HUES48 (cell line): ENCODE measurements at regions not wholly inside any gene's neighbourhood (a gene's known extent, or its start where the extent isn't known, plus 50 kb on each side); places are given as distances from the start of the nearest gene placed in this dataset.

ENCODE experiments used
- H3K27ac ChIP-seq: one replicate; pipeline ENCODE4 v1.7.0; 2013; ENCODE audit warnings: low read depth, low read length, inconsistent platforms
- H3K27me3 ChIP-seq: 2 replicates; pipeline ENCODE4 v1.6.1; 2013; ENCODE audit warnings: mild to moderate bottlenecking, low read length; ENCODE audit not compliant: control insufficient read depth, insufficient read depth
- H3K36me3 ChIP-seq: 2 replicates; pipeline ENCODE4 v1.6.1; 2013; ENCODE audit warnings: low read length; ENCODE audit not compliant: control insufficient read depth, insufficient read depth
- H3K4me1 ChIP-seq: 2 replicates; pipeline ENCODE4 v1.6.1; 2013; ENCODE audit warnings: mild to moderate bottlenecking, low read length; ENCODE audit not compliant: control insufficient read depth, insufficient read depth
- H3K4me3 ChIP-seq: 2 replicates; pipeline ENCODE4 v1.5.1; 2013; ENCODE audit warnings: mild to moderate bottlenecking, low read depth, low read length
- H3K9ac ChIP-seq: 2 replicates; pipeline ENCODE4 v1.6.1; 2013; ENCODE audit warnings: mild to moderate bottlenecking, low read depth, low read length, moderate library complexity
- H3K9me3 ChIP-seq: 2 replicates; pipeline ENCODE4 v1.6.1; 2013; ENCODE audit warnings: low read length; ENCODE audit not compliant: control insufficient read depth, insufficient read depth

DNA sequence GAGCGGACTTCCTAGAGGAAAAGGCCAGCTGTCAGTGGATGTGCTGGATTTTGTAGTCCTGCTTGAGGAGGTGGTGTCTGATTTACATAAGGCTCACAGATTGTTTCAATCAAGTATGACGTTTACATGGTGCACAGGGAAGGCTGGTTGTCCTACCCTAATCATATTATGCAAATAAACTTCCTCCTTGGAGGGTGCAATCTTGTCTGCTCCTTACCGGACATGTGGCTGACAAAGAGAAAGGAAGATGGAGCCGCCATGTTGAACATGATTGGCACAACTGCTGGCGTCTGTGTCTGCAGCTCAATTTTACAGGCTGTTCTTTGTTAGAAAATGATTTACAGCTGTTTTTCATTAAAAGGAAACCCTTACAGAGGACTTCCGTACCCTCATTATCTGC lies 1656.1 kb downstream of the KCNT2 start:
- Histone ChIP-seq H3K4me3 (no peak overlapping the region), H3K27me3 (no peaks in the 10 kb centered on the region), H3K4me1 (no peaks in the 10 kb centered on the region), H3K27ac (no peak overlapping the region), H3K9ac (no peak overlapping the region), H3K9me3 (no peaks in the 10 kb centered on the region), H3K36me3 (no peaks in the 10 kb centered on the region)

DNA sequence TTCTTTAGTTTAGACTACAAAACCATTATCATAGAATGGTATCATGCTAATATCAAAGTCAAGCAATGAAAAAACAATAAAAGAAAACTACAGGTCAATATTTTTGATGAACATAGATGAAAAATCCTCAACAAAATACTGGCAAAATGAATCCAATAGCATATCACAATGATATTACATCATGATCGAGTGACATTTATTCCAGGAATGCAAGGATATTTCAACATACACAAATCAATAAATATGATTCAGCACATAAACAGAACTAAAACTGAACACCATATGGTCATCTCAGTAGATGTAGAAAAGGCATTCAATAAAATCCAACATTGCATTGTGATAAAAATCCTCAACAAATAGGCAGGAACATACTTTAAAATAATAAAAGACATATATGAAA lies 1657.7 kb downstream of the KCNT2 start:
- H3K4me1 ChIP-seq, result no peaks in the 10 kb centered on the region
- no peak overlapping the region for H3K27ac ChIP-seq
- no peaks in the 10 kb centered on the region for H3K27me3 ChIP-seq
- no peak overlapping the region for H3K4me3 ChIP-seq
- H3K9me3 ChIP-seq, result no peaks in the 10 kb centered on the region
- no peaks in the 10 kb centered on the region for H3K36me3 ChIP-seq
- no peak overlapping the region for H3K9ac ChIP-seq

DNA sequence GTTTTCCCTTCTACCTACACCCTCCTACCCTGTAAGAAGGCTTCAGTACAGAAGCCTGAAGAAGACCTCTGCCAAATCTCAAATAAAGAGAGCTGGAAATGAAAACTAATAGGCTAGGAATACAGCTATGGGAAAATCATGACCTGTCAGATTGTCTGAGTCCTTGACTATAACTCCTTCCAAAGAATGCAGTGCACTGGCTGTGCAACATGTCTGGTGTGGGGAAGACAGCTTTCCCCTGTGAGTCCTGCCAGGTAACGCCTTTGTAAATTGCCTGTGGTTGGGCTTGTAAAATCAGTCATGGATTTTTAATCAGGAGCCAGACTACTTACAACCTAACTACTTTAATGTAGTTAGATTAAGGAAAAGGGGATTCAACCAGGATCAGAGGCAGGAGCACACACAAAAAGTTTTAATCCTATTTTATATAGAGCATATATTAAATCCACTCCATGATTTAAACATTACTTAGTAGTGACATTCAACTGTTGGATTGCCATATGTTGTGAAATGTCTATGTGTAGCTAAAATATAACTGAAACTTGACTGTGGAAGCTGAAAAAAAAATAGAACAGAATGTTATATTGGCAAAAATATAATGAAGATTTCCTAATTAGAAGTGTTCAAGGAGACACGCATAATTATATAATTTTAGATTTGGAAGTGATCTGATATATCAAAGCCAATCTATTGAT lies 1667.8 kb downstream of the KCNT2 start:
- H3K9me3 ChIP-seq, result no peaks in the 10 kb centered on the region
- H3K27ac ChIP-seq, result no peak overlapping the region
- H3K4me1 ChIP-seq, result 0 out of 2 replicates have a peak, but pooled peaks cover 2% of the 10 kb centered on the region
- H3K4me3 ChIP-seq, result no peak overlapping the region
- H3K27me3 ChIP-seq, result no peaks in the 10 kb centered on the region
- H3K9ac ChIP-seq, result no peak overlapping the region
- no peaks in the 10 kb centered on the region for H3K36me3 ChIP-seq

DNA sequence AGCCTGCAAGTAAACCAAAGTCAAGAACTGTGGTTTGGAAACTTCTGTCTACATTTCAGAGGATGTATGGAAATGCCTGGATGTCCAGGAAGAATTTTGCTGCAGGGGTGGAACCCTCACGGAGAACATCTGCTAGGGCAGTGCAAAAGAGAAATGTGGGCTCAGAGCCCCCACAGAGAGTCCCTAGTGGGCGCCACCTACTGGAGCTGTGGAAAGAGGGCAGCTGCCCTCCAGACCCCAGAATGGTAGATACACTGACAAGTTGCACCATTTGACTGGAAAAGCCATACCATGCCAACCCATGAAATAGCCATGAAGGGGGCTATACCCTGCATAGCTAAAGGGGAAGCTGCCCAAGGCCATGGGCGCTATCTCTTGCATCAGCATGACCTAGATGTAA lies 1672.4 kb downstream of the KCNT2 start:
- Histone ChIP-seq H3K27ac (no peak overlapping the region), H3K4me3 (no peak overlapping the region), H3K36me3 (no peaks in the 10 kb centered on the region), H3K4me1 (0 out of 2 replicates have a peak, but pooled peaks cover 2% of the 10 kb centered on the region), H3K27me3 (no peaks in the 10 kb centered on the region), H3K9ac (no peak overlapping the region), H3K9me3 (no peaks in the 10 kb centered on the region)

DNA sequence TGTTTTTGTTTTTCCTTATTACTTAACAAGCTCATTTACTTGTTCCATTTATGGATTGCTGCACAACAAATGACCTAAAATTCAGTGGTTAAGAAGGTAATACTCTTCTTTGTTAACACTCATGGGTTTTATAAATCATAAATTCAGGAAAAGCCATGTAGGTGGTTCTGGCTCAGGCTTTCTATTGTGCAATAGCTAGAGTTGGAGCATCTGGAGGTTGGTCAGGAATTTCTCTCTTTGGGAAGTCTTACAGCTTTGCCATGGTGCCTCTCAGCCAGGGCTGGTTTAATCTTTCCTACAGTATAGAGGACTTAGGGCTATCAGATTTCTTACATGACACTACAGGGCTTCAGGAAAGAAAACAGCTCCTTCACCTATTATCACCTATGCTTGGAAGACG lies 1677.1 kb downstream of the KCNT2 start:
- no peaks in the 10 kb centered on the region for H3K27me3 ChIP-seq
- no peaks in the 10 kb centered on the region for H3K36me3 ChIP-seq
- no peak overlapping the region for H3K9ac ChIP-seq

DNA sequence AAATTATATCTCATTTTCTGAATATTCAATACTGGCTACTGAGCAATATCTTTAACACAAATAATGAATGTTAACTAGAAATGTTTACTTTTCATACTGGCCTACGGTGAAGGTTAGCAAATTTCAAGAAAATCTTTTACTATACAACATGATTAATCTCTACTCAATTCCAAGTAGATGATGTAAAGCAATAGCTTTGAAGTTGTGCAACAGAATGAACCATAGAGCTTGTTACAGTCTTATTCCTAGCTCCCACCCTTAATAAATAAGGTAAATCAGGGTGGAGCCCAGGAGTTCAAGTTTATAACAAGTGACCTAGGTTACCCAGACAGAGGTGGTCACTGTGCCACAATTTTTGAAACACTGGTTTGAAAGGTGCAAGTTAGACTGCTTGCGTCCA lies 1678.1 kb downstream of the KCNT2 start:
- Histone ChIP-seq H3K4me1 (no peaks in the 10 kb centered on the region), H3K27me3 (no peaks in the 10 kb centered on the region), H3K36me3 (no peaks in the 10 kb centered on the region), H3K9me3 (no peaks in the 10 kb centered on the region), H3K27ac (no peak overlapping the region), H3K4me3 (no peak overlapping the region), H3K9ac (no peak overlapping the region)

More for the DNA sequence above, 1677.1 kb downstream of the KCNT2 start:
- no peak overlapping the region for H3K27ac ChIP-seq
- no peaks in the 10 kb centered on the region for H3K9me3 ChIP-seq
- H3K4me3 ChIP-seq, result no peak overlapping the region
- no peaks in the 10 kb centered on the region for H3K4me1 ChIP-seq

DNA sequence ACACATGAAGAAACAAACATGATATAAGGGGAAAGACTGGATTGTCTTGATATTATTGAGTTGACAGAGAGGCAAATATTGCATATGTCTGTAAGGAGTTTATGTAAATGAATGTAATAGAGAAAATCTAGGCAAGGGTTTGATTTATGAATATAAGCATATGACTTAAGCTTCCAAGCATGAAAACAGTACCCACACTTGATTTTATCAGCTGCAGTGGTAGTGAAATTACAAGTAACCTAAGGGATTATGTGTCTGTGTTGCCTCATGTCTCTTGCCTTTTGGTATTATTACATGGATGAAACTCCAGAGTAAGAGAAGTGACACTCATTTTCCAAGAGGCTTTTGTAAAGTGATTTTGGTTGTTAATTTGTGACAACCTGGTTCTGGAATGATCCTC lies 1678.9 kb downstream of the KCNT2 start:
- no peak overlapping the region for H3K9ac ChIP-seq
- H3K4me3 ChIP-seq, result no peak overlapping the region
- no peaks in the 10 kb centered on the region for H3K4me1 ChIP-seq
- H3K36me3 ChIP-seq, result no peaks in the 10 kb centered on the region
- no peaks in the 10 kb centered on the region for H3K9me3 ChIP-seq
- H3K27me3 ChIP-seq, result no peaks in the 10 kb centered on the region
- no peak overlapping the region for H3K27ac ChIP-seq

DNA sequence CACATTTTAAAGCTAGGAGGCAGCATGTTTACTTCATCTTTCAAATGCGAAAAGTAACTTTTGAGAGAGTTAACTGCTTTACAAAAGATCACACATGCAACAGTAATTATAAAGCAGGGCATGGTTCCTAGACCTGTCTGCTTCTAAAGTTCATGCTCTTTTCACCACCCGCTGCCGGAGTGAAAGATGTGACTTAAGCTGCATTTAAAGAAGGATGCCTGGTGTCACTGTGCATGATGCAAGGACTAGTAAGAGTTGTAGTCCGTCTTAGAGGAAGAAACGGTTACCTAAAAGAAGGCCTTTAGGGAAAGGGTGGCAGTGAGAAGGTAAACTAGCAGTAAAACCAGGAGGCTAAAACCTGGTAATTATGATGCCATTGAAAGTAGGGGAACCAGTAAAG lies 1689.1 kb downstream of the KCNT2 start:
- Histone ChIP-seq H3K27ac (no peak overlapping the region), H3K9ac (no peak overlapping the region), H3K27me3 (no peaks in the 10 kb centered on the region), H3K36me3 (no peaks in the 10 kb centered on the region), H3K4me1 (0 out of 2 replicates have a peak, but pooled peaks cover 5% of the 10 kb centered on the region), H3K9me3 (no peaks in the 10 kb centered on the region), H3K4me3 (no peak overlapping the region)

DNA sequence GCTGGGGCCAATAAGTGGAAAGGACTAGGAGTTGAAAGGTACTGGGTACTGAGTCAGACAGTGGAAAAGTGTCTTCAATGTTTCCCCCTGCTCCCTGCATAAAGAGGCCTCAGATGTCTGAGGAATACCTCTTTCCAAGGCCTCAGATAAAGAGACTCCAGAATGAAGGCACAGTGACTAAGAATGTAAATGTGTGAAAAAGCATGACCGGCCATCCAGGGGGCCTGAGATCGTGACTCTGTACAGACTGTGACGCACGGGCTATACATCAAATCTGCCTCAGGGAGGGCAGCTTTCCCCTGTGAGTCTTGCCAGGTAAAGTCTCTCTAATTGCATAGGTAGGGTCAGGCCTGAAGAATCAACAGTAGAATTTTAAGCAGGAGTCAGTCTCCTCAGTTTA lies 1690.5 kb downstream of the KCNT2 start:
- Histone ChIP-seq H3K4me1 (0 out of 2 replicates have a peak, but pooled peaks cover 5% of the 10 kb centered on the region), H3K27me3 (no peaks in the 10 kb centered on the region), H3K27ac (no peak overlapping the region), H3K36me3 (no peaks in the 10 kb centered on the region), H3K9me3 (no peaks in the 10 kb centered on the region), H3K4me3 (no peak overlapping the region), H3K9ac (no peak overlapping the region)

DNA sequence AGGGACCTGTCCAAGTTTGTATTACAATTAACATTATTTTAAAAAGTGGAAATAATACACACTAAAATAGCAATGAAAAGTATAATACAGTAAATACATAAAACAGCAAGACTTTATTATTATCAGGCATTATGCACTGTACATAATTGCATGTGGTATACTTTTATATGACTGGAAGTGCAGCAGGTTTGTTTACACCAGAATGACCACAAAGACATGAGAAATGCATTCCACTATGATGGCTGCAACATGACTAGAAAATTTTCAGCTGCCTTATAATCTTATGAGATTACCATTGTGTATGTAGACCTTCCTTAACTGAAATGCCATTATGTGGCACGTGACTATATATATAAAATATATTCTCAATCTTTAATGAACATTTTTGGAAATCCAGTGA lies 1699.6 kb downstream of the KCNT2 start:
- Histone ChIP-seq H3K9me3 (no peaks in the 10 kb centered on the region), H3K4me1 (no peaks in the 10 kb centered on the region), H3K4me3 (no peak overlapping the region), H3K36me3 (no peaks in the 10 kb centered on the region), H3K27me3 (no peaks in the 10 kb centered on the region), H3K27ac (no peak overlapping the region), H3K9ac (no peak overlapping the region)

DNA sequence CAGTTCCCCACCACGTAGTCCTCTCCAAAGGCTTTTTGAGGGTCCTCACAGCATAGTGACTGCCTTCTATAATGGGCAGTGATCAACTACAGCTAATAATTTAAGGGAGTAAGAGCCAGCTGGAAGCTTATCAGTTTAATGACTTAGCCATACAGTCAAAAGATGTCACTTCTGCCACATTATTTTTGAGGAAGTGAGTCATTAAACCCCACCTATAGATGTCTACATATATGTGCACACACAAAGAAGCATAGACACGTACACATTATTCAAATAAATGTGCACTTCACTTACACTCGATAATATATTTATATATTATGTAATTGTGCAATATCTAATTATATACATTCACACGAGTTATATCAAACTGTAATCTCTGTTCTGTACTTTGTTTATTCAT lies 1704.7 kb downstream of the KCNT2 start:
- Histone ChIP-seq H3K9me3 (no peaks in the 10 kb centered on the region), H3K27ac (no peak overlapping the region), H3K27me3 (no peaks in the 10 kb centered on the region), H3K4me3 (no peak overlapping the region), H3K36me3 (no peaks in the 10 kb centered on the region), H3K4me1 (no peaks in the 10 kb centered on the region), H3K9ac (no peak overlapping the region)
